Stimulated activated naive CD8-positive, alpha-beta T cell treated with anti-CD3 and anti-CD28 coated beads, Interleukin-15, Interleukin-2, amounts not matched to agents 100 U/mL and 50 U/mL, for 24 hours (primary cell): ENCODE measurements at regions not wholly inside any gene's neighbourhood (a gene's known extent, or its start where the extent isn't known, plus 50 kb on each side); places are given as distances from the start of the nearest gene placed in this dataset.
"Not testable (repeated sequence)": the region's sequence is repeated elsewhere in the genome, so short reads cannot be mapped to it uniquely, and the experiment has no call there.

ENCODE experiments used
- ATAC-seq: fragments of 150-1000 bp; cut with Tn5 transposase; one replicate; pipeline ENCODE4 v1.10.0; 2021
- DNase-seq: peaks from one replicate; pipeline ENCODE4 v3.0.0; 2021

DNA sequence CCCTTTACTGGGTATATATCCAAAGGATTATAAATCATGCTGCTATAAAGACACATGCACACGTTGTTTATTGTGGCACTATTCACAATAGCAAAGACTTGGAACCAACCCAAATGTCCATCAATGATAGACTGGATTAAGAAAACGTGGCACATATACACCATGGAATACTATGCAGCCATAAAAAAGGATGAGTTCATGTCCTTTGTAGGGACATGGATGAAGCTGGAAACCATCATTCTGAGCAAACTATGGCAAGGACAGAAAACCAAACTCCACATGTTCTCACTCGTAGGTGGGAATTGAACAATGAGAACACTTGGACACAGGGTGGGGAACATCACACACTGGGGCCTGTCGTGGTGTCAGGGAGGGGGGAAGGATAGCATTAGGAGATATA, 59.2 kb downstream of the CXorf49B start:
- not testable (repeated sequence) for DNase-seq, ATAC-seq

DNA sequence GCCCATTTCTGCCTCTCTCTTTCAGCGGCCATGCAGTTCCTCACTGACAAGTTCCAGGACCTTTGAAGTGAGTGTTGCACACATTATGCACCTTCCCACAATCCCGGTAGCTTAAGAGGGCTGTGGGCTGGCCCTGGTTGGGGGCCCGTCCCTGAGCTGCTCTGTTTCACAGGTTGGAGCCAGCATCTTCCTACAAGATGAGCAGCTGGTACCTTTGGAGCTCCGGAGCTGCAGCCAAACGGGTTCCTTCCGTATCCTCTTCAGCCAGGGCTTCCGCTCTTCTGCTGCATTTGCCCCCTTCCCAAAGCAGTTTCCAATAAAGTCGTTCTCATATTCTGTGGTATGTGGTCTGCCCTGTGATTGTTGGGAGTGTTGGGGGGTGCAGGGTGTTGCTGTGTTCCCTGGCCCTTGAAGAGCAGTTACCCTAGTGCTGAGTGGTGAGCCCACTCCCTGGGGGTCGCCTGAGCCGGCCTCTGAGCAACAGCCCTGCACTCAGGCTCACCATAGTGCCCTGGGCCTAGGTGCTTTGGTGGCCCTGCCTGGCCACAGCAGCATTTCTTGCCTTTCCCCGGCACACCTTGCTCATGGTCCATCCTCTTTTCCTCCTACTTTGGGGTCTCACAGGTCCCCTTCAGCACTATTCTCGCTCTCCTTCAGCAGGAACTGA, 60.4 kb downstream of the CXorf49B start:
- ATAC-seq (no peak), DNase-seq (no peak)

DNA sequence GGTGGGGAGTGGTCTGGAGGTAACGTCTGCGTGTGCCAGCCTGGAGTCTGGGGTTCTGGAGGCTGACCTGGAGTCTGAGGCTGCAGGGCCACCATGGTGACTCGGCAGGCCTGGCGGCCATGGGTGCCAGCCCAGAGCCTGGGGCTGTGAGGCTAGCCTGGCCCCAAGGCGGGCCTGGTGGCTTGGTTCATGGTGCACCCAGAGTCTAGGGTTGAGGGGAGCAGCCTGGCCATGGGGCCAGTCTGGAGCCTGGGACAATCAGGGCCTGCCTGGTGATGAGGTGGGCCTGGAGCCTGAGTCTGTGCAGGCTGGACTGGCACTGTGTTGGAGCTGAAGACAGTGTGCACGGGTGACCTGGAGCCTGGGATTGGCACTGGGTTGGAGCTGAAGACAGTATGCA, 64.9 kb downstream of the CXorf49B start:
- ATAC-seq (no peak), DNase-seq (no peak)

- not testable (repeated sequence) for DNase-seq, ATAC-seq
These were observed 72.6 kb upstream of the NHSL2 start for GRCh38 chrX:71838092-71838491.

DNA sequence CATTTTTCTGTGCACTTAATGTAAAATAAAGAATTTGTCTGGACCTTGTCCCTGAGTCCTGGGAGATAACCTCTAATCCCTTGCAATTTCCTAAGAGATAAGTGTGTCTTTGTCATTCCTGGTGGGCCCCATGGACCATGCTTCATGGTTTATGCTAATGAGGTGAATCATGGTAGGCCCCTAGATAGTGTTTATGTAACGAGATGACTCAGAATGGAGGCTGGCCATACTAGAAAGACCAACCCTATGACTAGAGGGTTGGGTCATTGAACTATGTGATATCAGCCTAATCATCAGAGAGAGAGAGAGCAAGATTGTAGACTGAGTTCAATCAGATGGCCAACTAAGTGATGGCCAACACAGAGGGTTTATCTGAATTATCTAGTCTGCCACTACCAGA, 64.2 kb upstream of the NHSL2 start:
- DNase-seq (no peak), ATAC-seq (no peak)

DNA sequence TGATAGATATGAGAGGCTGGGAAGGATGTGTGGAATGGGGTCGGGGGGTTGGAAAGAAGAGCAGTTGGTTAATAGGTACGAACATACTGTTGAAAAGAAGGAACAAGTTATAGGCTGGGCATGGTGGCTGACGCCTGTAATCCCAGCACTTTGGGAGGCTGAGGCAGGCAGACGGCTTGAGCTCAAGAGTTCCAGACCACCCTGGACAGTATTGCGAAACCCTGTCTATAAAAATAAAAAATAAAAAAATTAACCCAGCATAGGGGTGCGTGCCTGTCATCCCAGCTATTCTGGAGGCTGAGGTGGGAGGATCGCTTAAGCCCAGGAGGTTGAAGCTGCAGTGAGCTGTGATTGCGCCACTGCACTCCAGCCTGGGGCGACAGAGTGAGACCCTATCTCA, 58.5 kb upstream of the NHSL2 start:
- DNase-seq (no peak), ATAC-seq (no peak)

GRCh38 chrX:71859637-71860036, 51.0 kb upstream of the NHSL2 start:
- ATAC-seq (no peak), DNase-seq (peak; percentile 31)
